ENCODE measurements at regions not wholly inside any gene's neighbourhood (a gene's known extent, or its start where the extent isn't known, plus 50 kb on each side); places are given as distances from the start of the nearest gene placed in this dataset.
"Not testable (repeated sequence)": the region's sequence is repeated elsewhere in the genome, so short reads cannot be mapped to it uniquely, and the experiment has no call there.

- not testable (repeated sequence) for TF ChIP-seq POLR2A (IDR thresholded peaks at IDR 0.05; ENCODE audit: low read depth, low read length); TAF1 (IDR thresholded peaks at IDR 0.05; ENCODE audit: borderline replicate concordance, low read depth, low read length)
Measured at GRCh38 chr11:95610185-95610584, 179.4 kb downstream of the FAM76B start.
